ENCODE measurements at regions not wholly inside any gene's neighbourhood (a gene's known extent, or its start where the extent isn't known, plus 50 kb on each side); places are given as distances from the start of the nearest gene placed in this dataset.

DNA sequence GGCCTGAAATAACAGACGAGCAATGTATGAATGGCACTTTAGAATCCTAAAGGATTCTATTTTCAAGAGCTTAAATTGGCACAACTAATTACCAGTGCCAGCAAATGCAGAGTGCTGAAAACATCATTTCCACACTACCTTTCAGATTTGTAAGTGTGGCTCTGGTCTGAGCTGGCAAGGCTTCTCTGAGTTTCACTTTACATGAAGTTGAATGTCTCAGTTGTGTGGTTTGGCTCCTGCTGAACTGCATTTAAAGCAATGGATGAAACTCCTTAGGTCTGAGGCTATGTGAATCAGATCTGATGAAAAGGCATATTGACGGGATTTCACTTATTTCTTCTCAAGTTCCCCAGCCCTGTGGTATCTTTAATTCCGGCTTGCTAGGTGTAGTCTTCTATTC, 114.8 kb upstream of the PTGFR start:
- no peak overlapping the region for H3K4me3 ChIP-seq (ENCODE audit: control insufficient read depth, low read depth, low read length)
- TF ChIP-seq, protein P1, sequence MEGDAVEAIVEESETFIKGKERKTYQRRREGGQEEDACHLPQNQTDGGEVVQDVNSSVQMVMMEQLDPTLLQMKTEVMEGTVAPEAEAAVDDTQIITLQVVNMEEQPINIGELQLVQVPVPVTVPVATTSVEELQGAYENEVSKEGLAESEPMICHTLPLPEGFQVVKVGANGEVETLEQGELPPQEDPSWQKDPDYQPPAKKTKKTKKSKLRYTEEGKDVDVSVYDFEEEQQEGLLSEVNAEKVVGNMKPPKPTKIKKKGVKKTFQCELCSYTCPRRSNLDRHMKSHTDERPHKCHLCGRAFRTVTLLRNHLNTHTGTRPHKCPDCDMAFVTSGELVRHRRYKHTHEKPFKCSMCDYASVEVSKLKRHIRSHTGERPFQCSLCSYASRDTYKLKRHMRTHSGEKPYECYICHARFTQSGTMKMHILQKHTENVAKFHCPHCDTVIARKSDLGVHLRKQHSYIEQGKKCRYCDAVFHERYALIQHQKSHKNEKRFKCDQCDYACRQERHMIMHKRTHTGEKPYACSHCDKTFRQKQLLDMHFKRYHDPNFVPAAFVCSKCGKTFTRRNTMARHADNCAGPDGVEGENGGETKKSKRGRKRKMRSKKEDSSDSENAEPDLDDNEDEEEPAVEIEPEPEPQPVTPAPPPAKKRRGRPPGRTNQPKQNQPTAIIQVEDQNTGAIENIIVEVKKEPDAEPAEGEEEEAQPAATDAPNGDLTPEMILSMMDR (conservative IDR thresholded peaks at IDR 0.05; ENCODE audit: control insufficient read depth, insufficient read depth, low read depth, low read length): no peak
- peak; percentile 79 for DNase-seq (ENCODE audit: low read depth)

DNA sequence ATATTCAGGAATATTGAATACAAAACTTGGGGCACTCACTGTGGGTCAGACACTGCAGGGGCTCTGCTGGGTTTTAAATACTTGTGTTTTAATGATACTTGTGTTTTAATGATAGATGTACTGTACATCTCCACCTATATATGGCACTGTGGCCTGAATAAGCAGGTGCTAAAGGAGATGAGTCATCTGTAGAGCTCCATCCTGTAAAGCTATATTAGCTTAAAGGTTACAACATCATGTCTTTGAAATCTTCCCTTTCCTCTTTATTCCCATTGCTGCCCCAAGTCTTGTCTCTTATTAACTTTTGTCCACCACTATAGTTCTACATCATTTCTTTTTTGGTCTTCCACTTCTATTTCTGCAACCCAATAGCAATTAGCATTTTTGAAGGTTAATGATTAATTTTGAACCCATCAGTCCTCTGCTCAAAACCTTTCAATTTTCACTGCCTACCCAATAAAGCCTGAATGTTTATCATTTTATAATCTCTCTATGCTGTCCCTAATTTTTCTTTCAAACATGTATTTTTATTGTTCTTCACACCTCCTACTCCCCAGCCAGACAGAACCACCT, 113.3 kb upstream of the PTGFR start:
- peak; percentile 49 for DNase-seq (ENCODE audit: low read depth)

DNA sequence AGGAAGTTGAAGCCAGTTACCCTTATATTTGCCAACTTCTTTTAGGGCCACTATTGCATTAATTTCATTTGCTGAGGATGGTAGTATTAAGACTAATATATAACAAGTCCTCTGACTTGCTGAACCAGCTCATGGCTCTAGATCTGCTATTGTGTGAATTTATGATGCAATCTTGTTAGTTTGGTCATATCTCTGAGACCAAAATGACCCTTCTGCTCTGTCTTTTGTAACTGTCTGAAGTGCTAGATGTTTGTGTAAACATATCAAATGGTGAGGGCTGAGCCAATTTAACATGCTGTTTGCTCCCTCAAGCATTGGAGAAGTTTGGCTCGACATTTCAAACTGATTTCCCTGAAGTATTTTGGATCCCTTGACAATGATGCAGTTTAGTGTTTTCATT, 106.9 kb upstream of the PTGFR start:
- TF ChIP-seq, protein P1 (conservative IDR thresholded peaks at IDR 0.05; ENCODE audit: control insufficient read depth, insufficient read depth, low read depth, low read length): no peak
- no peak for DNase-seq (ENCODE audit: low read depth)
- no peak overlapping the region for H3K4me3 ChIP-seq (ENCODE audit: control insufficient read depth, low read depth, low read length)

More for the DNA sequence above, 113.3 kb upstream of the PTGFR start:
- H3K4me3 ChIP-seq (ENCODE audit: control insufficient read depth, low read depth, low read length): no peak overlapping the region
- TF ChIP-seq, protein P1 (conservative IDR thresholded peaks at IDR 0.05; ENCODE audit: control insufficient read depth, insufficient read depth, low read depth, low read length): no peak

DNA sequence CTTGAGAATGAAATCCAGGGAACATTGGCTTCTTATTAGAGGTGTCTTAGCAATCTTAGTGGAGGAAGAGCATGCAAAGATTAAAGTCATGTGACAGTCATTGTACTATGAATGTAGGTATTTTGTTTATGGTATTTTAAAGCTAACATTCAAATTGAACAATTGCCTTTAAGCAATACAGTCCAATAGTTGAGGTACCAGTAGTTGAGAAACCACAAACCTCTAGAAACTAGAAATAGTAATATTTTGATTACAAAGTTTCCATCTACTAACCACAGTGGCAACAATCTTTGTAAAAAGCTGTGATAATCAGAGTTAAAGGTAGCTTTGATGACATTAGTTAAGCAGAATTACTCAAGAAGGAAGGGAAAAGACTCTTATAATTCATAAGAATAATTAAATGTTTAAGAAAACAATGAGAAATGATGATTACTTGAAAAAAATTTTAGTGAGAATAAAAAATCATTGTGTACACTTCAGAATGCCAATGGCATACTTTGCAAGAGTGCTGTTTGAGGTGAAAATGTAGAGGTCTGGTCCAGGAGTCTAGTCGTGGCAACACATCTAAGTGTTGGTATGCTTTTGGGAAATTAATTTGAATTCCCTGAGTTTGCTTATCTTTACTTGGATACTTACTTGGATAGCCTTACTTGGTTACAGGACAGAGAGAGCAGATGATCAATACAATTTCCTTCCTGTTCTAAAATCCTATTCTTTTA, 104.9 kb upstream of the PTGFR start:
- no peak overlapping the region for H3K4me3 ChIP-seq (ENCODE audit: control insufficient read depth, low read depth, low read length)
- DNase-seq (ENCODE audit: low read depth): no peak
- TF ChIP-seq, protein P1 (conservative IDR thresholded peaks at IDR 0.05; ENCODE audit: control insufficient read depth, insufficient read depth, low read depth, low read length): no peak

DNA sequence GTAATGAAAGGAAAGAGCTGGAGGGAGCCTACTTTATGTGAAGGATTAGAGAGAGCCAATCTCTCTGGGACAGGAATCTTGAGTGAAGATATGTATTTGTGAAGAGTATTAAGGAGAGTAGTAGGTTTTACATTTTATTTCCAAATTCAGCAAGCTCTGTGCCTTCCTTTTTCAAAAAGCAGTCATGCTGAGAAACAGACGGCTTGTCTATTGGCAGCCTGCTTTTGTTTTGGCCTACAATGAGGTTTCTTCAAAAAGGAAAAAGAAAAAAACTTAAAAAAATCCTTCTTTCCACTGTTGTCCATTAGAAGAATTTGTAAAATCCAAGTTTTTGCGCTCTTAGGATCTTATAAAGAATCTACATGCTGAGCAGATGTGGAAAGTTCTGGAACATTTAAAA, 103.6 kb upstream of the PTGFR start:
- DNase-seq (ENCODE audit: low read depth): no peak
- H3K4me3 ChIP-seq (ENCODE audit: control insufficient read depth, low read depth, low read length): no peak overlapping the region
- TF ChIP-seq, protein P1 (conservative IDR thresholded peaks at IDR 0.05; ENCODE audit: control insufficient read depth, insufficient read depth, low read depth, low read length): no peak

DNA sequence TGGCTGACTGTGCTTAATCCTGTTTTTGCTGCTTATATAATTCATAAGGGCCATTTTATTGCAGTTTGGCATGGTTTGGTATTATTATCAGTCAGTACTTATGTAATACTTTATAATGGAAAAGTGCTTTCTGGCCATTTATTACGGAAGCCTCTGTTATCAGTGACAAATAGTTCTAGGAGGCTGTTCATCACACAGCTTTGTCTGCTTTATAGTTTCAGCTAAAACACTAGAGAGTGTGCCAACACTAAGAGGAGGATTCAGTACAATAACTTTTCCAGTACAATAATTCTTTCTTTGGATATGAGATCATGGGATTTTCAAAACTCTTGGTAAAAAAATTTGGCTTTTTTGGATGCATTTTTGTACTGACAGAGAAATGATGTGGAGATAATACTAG, 102.9 kb upstream of the PTGFR start:
- DNase-seq (ENCODE audit: low read depth): no peak
- H3K4me3 ChIP-seq (ENCODE audit: control insufficient read depth, low read depth, low read length): no peak overlapping the region
- TF ChIP-seq, protein P1 (conservative IDR thresholded peaks at IDR 0.05; ENCODE audit: control insufficient read depth, insufficient read depth, low read depth, low read length): no peak
